ENCODE measurements at regions not wholly inside any gene's neighbourhood (a gene's known extent, or its start where the extent isn't known, plus 50 kb on each side); places are given as distances from the start of the nearest gene placed in this dataset.

- DNase-seq (ENCODE audit: low read depth) (no peak), FAIRE-seq (peak; percentile 47)
- H3K4me3 ChIP-seq (ENCODE audit: low read depth, low read length): no peak overlapping the region
- H3K27me3 ChIP-seq (ENCODE audit: control insufficient read depth, insufficient read depth, low read length): peaks cover 3% of the 10 kb centered on the region
- no peaks in the 10 kb centered on the region for H3K36me3 ChIP-seq (ENCODE audit: control insufficient read depth, insufficient read depth, low read length)
- no peak for TF ChIP-seq CTCF (IDR thresholded peaks at IDR 0.05; ENCODE audit: insufficient read depth, low read length, severe bottlenecking)
These were observed 115.2 kb upstream of the SLC6A11 start for GRCh38 chr3:10700821-10701220.

- no peaks in the 10 kb centered on the region for H3K36me3 ChIP-seq (ENCODE audit: control insufficient read depth, insufficient read depth, low read length)
- H3K27me3 ChIP-seq (ENCODE audit: control insufficient read depth, insufficient read depth, low read length): peaks cover 18% of the 10 kb centered on the region
- DNase-seq (ENCODE audit: low read depth) (peak; percentile 11), FAIRE-seq (no peak)
- TF ChIP-seq CTCF (IDR thresholded peaks at IDR 0.05; ENCODE audit: insufficient read depth, low read length, severe bottlenecking): no peak
- no peak overlapping the region for H3K4me3 ChIP-seq (ENCODE audit: low read depth, low read length)
These were observed 112.9 kb upstream of the SLC6A11 start for GRCh38 chr3:10702961-10703740.

- Histone ChIP-seq H3K4me3 (ENCODE audit: low read depth, low read length) (no peak overlapping the region), H3K27me3 (ENCODE audit: control insufficient read depth, insufficient read depth, low read length) (peaks cover 18% of the 10 kb centered on the region), H3K36me3 (ENCODE audit: control insufficient read depth, insufficient read depth, low read length) (no peaks in the 10 kb centered on the region)
- TF ChIP-seq CTCF (IDR thresholded peaks at IDR 0.05; ENCODE audit: insufficient read depth, low read length, severe bottlenecking): peak; percentile 36
- peak; percentile 46 for DNase-seq (ENCODE audit: low read depth)
- FAIRE-seq: no peak
These were observed 112.2 kb upstream of the SLC6A11 start for GRCh38 chr3:10703875-10704274.

GRCh38 chr3:10706156-10706739 is 109.8 kb upstream of the SLC6A11 start:
- Histone ChIP-seq H3K27me3 (ENCODE audit: control insufficient read depth, insufficient read depth, low read length) (peaks cover 26% of the 10 kb centered on the region), H3K4me3 (ENCODE audit: low read depth, low read length) (no peak overlapping the region), H3K36me3 (ENCODE audit: control insufficient read depth, insufficient read depth, low read length) (no peaks in the 10 kb centered on the region)
- no peak for DNase-seq (ENCODE audit: low read depth)
- TF ChIP-seq CTCF (IDR thresholded peaks at IDR 0.05; ENCODE audit: insufficient read depth, low read length, severe bottlenecking): peak; percentile 7
- FAIRE-seq: no peak

- Histone ChIP-seq H3K36me3 (ENCODE audit: control insufficient read depth, insufficient read depth, low read length) (no peaks in the 10 kb centered on the region), H3K4me3 (ENCODE audit: low read depth, low read length) (no peak overlapping the region), H3K27me3 (ENCODE audit: control insufficient read depth, insufficient read depth, low read length) (peaks cover 26% of the 10 kb centered on the region)
- TF ChIP-seq CTCF (IDR thresholded peaks at IDR 0.05; ENCODE audit: insufficient read depth, low read length, severe bottlenecking): no peak
- FAIRE-seq (no peak), DNase-seq (ENCODE audit: low read depth) (no peak)
These were observed 109.2 kb upstream of the SLC6A11 start for GRCh38 chr3:10706740-10707399.

All from bronchial epithelial cell (primary cell).